HAP-1 (cell line): ENCODE measurements at regions not wholly inside any gene's neighbourhood (a gene's known extent, or its start where the extent isn't known, plus 50 kb on each side); places are given as distances from the start of the nearest gene placed in this dataset.

Experiments
- DNase-seq, 2 experiments: peaks; one replicate each; pipeline ENCODE4 v3.0.0-alpha.2; 2016 to 2020; ENCODE audit warnings: low spot score in 2 of 2
- H3K27me3 ChIP-seq: fragments of 250-450 bp; sonication (Bioruptor Pico); 2 replicates; pipeline ENCODE4 v1.5.1; 2020; ENCODE audit warnings: low read depth, mild to moderate bottlenecking, moderate library complexity
- H3K36me3 ChIP-seq: fragments of 250-450 bp; sonication (Bioruptor Pico); replicated peaks from 2 replicates; pipeline ENCODE4 v1.5.1; 2020; ENCODE audit warnings: mild to moderate bottlenecking
- H3K4me1 ChIP-seq: fragments of 250-450 bp; sonication (Bioruptor Pico); 2 replicates; pipeline ENCODE4 v1.5.1; 2020; ENCODE audit warnings: mild to moderate bottlenecking
- H3K4me3 ChIP-seq: fragments of 250-450 bp; sonication (Bioruptor Pico); 2 replicates; pipeline ENCODE4 v1.5.1; 2020; ENCODE audit warnings: mild to moderate bottlenecking, moderate library complexity
- H3K9me3 ChIP-seq: fragments of 250-450 bp; sonication (Bioruptor Pico); 2 replicates; pipeline ENCODE4 v1.5.1; 2020; ENCODE audit warnings: mild to moderate bottlenecking, moderate library complexity
- in situ Hi-C: fragments of 300-500 bp; cut with MboI; formaldehyde crosslinking; loops from 3 replicates; pipeline ENCODE4 v1.14.3; 2020; ENCODE audit warnings: low sequenced_read_pairs, inconsistent platforms, mixed read lengths

DNA sequence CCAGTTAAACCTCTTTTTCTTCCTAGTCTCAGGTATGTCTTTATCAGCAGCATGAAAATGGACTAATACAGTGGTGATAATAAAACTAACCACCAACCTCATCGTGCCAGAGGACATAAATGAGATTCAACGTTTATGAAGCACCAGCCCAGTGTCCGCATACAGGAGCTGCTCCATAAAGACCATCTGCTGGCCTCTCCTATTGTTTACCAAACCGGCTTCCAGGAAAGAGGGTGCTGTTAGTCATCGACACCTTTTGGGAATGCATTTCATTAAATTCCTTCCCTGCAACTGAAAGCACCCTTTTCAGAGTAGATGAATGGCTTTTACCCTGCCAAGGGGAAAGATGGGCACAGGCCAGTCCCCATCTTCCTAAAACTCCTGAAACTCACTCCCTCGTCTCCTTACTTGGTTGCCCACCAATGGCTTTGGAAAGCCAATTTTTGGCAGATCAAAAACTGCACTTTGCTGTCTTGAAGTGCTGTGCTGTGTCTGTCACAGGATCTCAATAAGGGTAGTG is 122.1 kb downstream of the AQP9 start:
- Histone ChIP-seq H3K4me3 (no peak overlapping the region), H3K27me3 (peaks cover 3% of the 10 kb centered on the region; the same call in 1 of the 2 replicates), H3K36me3 (no peaks in the 10 kb centered on the region), H3K4me1 (peaks cover 3% of the 10 kb centered on the region), H3K9me3 (no peaks in the 10 kb centered on the region)
- no peak for DNase-seq
- in situ Hi-C loops, result loop anchor here (25.0 kb wide), 1 partner anchor 502 kb away; the partner anchor contains the start of gene MINDY2

DNA sequence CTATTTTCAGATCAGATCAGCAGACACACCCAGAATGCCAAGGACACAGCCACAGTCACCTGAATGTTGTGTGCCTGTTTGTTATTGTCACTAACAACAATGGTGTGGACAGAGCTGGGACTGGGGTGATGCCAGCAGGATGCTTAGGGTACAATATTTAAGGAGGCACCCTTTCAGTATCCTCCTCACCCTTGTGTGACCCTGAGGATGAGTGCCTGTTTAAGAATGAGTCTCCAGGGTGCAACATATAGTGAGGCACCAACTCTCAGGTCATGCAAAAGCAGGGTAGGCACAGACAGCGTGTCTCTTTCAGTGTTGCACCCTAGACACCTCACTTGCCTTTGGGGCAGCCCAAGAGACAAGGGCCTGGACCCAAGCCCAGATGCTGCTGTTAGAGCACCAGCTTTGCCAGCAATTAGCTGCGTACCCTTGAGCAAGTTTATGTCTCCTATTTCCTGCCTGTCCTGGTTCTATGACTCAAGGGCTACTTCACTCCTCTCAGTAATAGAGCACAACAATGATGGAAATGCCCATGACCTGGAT is 122.6 kb downstream of the AQP9 start:
- H3K4me1 ChIP-seq, result peaks cover 3% of the 10 kb centered on the region
- no peak overlapping the region for H3K4me3 ChIP-seq
- H3K9me3 ChIP-seq, result no peaks in the 10 kb centered on the region
- no peaks in the 10 kb centered on the region for H3K36me3 ChIP-seq
- in situ Hi-C loops, result loop anchor here (25.0 kb wide), 1 partner anchor 502 kb away; the partner anchor contains the start of gene MINDY2
- no peak for DNase-seq
- H3K27me3 ChIP-seq, result peaks cover 3% of the 10 kb centered on the region; the same call in 1 of the 2 replicates

DNA sequence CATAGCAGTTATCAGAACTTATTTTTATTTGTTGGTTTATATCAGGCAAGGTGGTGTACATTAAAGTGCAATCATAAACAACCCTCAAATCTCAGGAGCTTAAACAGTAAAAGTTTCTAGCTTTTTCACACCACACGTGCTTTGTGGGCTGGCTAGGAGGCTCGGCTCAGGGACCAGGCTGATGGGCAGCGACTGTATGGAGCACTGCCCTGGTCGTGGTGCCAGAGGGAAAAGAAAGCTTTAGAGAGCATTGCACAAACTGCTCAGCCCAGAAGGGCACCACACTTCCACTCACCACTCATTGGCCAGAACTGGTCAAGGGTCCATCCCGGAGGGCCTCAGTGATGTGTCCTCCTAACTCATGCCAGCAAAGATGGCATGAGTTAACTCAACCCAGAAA is 123.2 kb downstream of the AQP9 start:
- DNase-seq, result no peak
- Histone ChIP-seq H3K27me3 (peaks cover 3% of the 10 kb centered on the region; the same call in 1 of the 2 replicates), H3K9me3 (no peaks in the 10 kb centered on the region), H3K36me3 (no peaks in the 10 kb centered on the region), H3K4me3 (no peak overlapping the region), H3K4me1 (peaks cover 3% of the 10 kb centered on the region)
- in situ Hi-C loops, result loop anchor here (25.0 kb wide), 1 partner anchor 501 kb away; the partner anchor contains the start of gene MINDY2

DNA sequence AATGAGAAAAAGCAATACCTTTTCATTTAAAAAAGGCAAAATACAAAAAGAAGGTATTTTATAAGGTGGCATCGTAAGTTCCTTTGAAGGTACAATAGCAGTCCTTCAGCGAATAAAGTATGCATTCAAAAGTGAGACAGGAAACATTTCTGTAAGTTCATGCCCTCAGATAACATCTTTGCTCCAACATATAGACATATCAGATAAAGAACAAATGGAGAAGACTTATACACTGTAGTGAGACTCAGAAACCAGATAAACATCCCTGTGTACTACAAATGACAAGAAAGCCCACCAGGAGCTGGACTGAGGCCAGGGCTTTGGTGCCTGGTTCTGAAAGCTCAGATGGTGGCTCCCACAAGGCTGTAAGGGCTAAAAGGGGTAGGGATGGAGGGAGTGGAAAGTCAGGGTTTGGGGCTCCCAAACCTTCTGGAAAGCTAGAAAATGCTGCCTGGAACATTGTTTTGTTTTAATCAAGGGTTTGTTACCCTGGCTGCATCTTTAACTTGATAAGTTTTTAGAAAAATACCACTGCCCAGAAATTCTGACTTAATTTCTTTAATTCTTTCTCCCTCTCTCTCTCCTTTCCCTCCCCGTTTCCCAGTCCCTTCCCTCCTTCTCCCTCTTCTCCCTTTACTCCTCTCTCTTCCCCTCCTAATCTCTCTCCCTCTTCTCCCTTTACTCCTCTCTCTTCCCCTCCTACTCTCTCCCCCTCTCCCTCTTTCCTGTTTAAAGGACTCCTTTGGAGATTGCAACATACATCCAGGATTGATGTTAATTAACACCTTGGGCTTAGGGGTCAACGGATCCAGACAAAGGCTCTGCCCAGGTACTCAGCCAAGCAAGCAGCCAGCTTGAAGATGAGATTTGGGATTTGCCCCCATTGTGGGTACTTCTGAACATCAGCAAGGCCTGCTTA is 126.1 kb downstream of the AQP9 start:
- Histone ChIP-seq H3K4me1 (no peaks in the 10 kb centered on the region), H3K9me3 (no peaks in the 10 kb centered on the region), H3K36me3 (no peaks in the 10 kb centered on the region), H3K4me3 (no peak overlapping the region), H3K27me3 (peaks cover 3% of the 10 kb centered on the region; the same call in 1 of the 2 replicates)
- in situ Hi-C loops, result loop anchor here (25.0 kb wide), 1 partner anchor 498 kb away; the partner anchor contains the start of gene MINDY2
- DNase-seq, result no peak

DNA sequence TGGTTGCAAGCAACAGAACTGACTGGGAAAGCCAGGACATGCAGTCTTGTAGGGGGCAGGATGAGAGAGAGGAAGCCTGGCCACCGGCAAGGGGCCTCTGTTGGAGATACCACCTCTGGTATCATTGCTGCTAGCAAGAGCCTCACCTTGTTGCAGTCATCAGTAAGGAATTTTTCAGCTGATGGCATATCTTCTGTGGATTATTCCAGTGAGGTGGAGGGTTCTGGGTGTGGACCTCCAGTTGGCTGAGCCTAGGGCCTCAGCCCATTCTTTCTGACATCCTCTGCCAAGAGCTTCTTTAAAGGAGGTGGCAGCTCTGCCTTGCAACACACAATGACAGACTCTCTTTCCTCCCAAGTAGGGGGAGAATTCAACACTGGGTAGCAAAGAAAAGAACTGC is 128.9 kb downstream of the AQP9 start:
- peaks cover 3% of the 10 kb centered on the region; the same call in 1 of the 2 replicates for H3K27me3 ChIP-seq
- H3K4me3 ChIP-seq, result no peak overlapping the region
- no peaks in the 10 kb centered on the region for H3K9me3 ChIP-seq
- in situ Hi-C loops, result loop anchor here (25.0 kb wide), 1 partner anchor 495 kb away; the partner anchor contains the start of gene MINDY2
- H3K36me3 ChIP-seq, result no peaks in the 10 kb centered on the region
- no peaks in the 10 kb centered on the region for H3K4me1 ChIP-seq
- no peak for DNase-seq

DNA sequence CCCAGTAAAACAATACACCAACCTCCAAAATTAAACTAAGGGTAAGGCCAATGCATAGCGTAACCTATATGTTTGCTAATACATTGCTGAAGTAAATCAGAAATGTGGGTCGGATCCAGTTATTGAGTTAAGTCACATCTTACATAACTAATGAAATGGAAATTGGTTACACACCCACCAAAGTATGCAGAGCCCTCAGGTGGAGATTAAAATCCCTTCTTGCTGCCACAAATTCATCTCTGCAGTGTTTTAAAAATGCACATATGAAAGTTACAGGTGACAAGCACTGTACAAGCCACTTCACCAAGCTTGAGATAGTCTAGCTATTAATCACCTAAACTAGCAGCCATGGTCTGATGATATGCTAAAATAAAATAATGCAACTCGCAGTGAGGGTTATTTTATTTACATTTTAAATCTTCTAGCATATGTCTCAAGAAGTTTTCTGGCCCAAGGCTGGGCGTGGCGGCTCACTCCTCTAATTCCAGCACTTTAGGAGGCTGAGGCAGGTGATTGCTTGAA is 130.6 kb downstream of the AQP9 start:
- in situ Hi-C loops, result loop anchor here (25.0 kb wide), 1 partner anchor 493 kb away; the partner anchor contains the start of gene MINDY2
- no peaks in the 10 kb centered on the region for H3K9me3 ChIP-seq
- no peak overlapping the region for H3K4me3 ChIP-seq
- DNase-seq, result no peak
- H3K36me3 ChIP-seq, result no peaks in the 10 kb centered on the region
- H3K4me1 ChIP-seq, result no peaks in the 10 kb centered on the region
- H3K27me3 ChIP-seq, result peaks cover 3% of the 10 kb centered on the region; the same call in 1 of the 2 replicates

DNA sequence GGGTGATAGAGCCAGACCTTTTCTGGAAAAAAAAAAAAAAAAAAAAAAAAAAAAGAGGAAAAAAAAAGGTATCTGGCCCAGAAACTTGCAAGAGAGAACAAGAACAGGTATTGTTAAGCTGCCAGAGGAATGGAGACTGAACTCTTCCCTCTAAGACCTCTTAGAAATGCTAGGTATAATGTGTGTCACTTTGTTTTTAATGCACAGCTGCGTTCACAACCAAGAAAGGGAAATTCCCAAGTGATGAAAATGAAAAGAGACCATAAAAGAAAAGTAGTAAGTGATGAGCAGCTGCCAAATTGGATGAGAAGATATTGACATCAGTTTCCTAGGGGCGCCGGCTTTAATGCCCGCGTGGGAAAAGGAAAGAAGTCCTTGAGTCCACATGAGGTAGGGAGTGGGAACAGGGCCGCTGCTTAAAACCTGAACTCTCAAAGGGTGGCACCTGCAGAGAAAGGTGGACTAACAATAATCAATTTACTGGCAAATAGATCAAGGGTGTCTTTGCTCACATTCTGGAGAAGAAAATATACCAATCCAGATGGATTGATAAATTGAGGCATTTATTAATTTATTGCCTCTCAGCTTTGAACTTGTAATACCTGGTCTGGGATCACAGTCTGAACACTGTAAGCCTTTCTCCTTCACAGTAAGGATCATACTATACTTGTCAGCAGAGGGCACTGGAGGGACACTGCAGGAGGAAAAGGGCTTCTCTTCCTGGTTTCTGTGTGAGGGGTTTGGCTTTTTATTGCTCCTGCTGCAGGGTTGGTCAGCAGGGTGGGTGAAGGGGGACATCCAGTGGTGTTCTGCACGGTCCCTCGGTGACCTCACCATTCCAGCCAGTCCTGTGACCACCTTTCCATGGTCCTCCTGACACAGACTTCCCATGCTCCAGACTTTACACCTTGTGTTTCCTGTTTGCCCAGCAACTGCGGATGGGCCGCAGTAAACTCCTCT is 131.6 kb downstream of the AQP9 start:
- Histone ChIP-seq H3K9me3 (no peaks in the 10 kb centered on the region), H3K4me1 (no peaks in the 10 kb centered on the region), H3K4me3 (no peak overlapping the region), H3K36me3 (no peaks in the 10 kb centered on the region), H3K27me3 (no peaks in the 10 kb centered on the region)
- peak; percentile 40 to 55 for DNase-seq
- in situ Hi-C loops, result loop anchor here (25.0 kb wide), 1 partner anchor 493 kb away; the partner anchor contains the start of gene MINDY2

DNA sequence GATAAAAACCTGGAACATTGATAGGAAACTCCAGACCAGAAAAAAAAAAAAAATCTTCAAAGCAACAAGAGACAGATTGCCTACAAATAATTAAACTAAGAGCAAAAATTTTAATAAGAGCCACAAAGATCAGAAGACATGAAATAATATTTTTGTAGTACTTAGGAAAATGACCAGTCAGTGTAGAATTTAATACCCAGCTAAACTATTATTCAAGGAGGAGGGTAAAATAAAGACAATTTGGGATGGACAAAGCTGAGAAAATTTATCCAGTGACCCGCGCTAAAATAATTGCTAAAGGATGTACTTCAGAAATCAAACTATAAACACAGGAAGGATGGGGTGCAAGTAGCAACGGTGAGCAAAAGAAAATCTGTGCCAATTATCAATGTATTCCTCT is 133.2 kb downstream of the AQP9 start:
- DNase-seq, result no peak
- H3K4me3 ChIP-seq, result no peak overlapping the region
- no peaks in the 10 kb centered on the region for H3K36me3 ChIP-seq
- no peaks in the 10 kb centered on the region for H3K4me1 ChIP-seq
- in situ Hi-C loops, result loop anchor here (25.0 kb wide), 1 partner anchor 491 kb away; the partner anchor contains the start of gene MINDY2
- no peaks in the 10 kb centered on the region for H3K27me3 ChIP-seq
- no peaks in the 10 kb centered on the region for H3K9me3 ChIP-seq

DNA sequence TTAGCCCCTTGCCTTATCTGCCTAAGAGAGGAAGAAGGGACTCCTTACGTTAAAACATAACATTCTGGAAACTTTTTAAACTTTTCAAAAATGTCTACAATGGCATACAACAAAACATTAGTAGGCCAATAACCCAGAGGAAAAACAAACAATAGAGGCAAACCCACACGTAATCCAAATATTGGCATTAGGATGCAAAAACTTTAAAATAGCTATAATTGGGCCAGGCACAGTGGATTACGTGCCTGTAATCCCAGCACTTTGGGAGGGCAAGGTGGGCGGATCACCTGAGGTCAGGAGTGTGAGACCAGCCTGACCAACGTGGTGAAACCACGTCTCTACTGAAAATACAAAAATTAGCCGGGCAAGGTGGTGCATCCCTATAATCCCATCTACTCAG is 134.9 kb downstream of the AQP9 start:
- H3K9me3 ChIP-seq, result no peaks in the 10 kb centered on the region
- no peak for DNase-seq
- H3K4me3 ChIP-seq, result no peak overlapping the region
- H3K27me3 ChIP-seq, result no peaks in the 10 kb centered on the region
- H3K36me3 ChIP-seq, result no peaks in the 10 kb centered on the region
- in situ Hi-C loops, result loop anchor here (25.0 kb wide), 1 partner anchor 489 kb away; the partner anchor contains the start of gene MINDY2
- H3K4me1 ChIP-seq, result no peaks in the 10 kb centered on the region

DNA sequence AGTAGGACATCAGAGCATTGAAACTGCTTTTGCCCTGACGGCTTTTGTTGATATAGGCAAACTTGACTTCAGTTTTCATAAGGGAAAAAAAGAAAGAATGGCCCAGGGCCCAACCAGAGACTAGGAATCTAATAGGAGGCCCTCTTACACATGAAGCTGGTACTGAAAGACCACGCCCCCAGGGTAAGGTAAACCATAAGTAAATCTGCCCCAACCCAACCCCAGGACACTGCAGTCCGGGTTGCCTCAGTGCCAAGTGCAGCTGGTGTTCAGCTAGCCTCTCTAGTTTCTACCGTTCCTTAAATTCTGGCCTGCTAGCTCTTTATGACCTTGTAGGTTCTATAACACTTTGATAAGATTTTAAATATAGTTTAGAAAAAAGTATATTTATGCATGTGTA is 136.7 kb downstream of the AQP9 start:
- no peak overlapping the region for H3K4me3 ChIP-seq
- in situ Hi-C loops, result loop anchor here (25.0 kb wide), 1 partner anchor 487 kb away; the partner anchor contains the start of gene MINDY2
- H3K27me3 ChIP-seq, result peaks cover 9% of the 10 kb centered on the region
- H3K9me3 ChIP-seq, result no peaks in the 10 kb centered on the region
- no peaks in the 10 kb centered on the region for H3K4me1 ChIP-seq
- H3K36me3 ChIP-seq, result no peaks in the 10 kb centered on the region
- no peak for DNase-seq

DNA sequence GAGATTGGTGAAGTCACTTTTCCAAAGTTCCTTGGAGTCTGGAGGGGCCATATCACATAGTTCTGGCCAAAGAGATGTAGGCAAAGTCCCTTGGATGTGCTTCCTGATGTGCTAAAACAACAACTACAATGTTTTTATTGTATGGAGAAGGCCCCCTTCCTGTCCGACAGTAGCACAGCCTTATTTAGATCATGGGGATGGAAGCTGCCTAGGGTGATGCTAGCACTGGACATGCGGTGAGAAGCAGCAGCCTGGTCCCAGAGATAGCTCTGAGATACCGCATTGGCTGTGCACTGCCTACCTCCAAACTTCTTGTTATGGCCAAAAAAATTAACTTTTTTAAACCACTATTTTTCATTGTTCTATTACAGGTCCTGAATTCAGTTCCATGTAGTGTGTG is 137.6 kb downstream of the AQP9 start:
- no peaks in the 10 kb centered on the region for H3K9me3 ChIP-seq
- no peaks in the 10 kb centered on the region for H3K36me3 ChIP-seq
- H3K4me3 ChIP-seq, result no peak overlapping the region
- DNase-seq, result no peak
- H3K27me3 ChIP-seq, result peaks cover 18% of the 10 kb centered on the region
- H3K4me1 ChIP-seq, result no peaks in the 10 kb centered on the region
- in situ Hi-C loops, result no loop called here

DNA sequence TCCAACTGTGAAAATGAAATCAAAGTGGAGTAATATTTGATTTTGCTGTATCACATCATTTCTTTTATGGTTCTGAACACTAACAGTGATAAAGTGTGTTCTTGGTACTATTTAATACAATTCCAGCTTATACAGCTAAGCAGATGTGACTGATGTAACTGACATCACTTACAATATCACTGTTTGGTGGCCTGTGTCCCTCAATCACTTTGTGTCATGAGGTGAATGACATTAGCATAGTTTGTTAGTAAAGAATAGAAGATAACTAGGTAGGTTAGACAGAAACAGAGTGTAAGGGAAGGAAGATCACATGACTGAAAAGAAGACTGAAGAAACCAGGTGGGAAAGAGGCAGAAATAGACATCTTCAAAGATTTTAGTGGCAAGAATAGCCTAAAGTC is 138.7 kb downstream of the AQP9 start:
- no peaks in the 10 kb centered on the region for H3K4me1 ChIP-seq
- H3K4me3 ChIP-seq, result no peak overlapping the region
- no peaks in the 10 kb centered on the region for H3K36me3 ChIP-seq
- DNase-seq, result no peak
- H3K9me3 ChIP-seq, result no peaks in the 10 kb centered on the region
- in situ Hi-C loops, result no loop called here
- H3K27me3 ChIP-seq, result peaks cover 19% of the 10 kb centered on the region
